ENCODE measurements at regions not wholly inside any gene's neighbourhood (a gene's known extent, or its start where the extent isn't known, plus 50 kb on each side); places are given as distances from the start of the nearest gene placed in this dataset.
"Not testable (repeated sequence)": the region's sequence is repeated elsewhere in the genome, so short reads cannot be mapped to it uniquely, and the experiment has no call there.

DNA sequence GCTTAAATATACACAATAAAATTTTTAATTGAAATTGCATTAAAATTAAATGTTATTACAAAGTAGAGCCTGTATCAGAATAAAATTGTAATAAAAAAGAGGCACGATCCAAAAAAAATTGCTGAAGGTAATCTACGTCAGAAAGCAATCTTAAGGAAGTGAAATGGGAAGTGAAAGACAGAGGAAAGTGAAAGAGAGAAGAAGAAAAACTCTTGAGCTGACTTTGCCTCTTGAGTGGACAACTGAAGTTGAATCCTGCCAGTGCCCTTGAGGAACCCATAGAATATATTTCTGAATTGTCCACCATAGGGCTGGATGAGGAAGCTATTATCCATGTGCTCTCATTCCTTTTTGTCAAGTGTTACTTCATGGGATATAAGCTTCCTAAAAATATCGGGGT, 285.1 kb upstream of the STAC start:
- DNase-seq, result no peak

DNA sequence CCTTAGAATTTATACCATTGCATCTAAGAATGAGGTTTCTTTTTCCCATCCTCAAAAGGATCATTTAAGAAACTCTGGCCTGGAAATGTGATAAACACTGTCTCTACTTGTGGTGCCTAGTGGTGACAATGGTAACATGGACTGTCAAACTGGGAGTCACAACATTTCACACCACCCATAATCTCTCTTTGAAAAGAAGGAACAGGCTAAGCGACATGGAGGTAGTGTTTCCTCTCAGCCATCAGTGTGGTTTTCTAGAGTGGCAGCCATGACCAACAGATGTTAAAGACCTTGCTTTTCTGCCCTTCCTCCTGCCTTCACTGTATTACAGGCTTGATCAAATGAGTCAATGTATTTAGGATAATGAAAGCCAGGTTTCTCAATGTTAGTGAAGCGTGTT, 283.1 kb upstream of the STAC start:
- no peak for DNase-seq

DNA sequence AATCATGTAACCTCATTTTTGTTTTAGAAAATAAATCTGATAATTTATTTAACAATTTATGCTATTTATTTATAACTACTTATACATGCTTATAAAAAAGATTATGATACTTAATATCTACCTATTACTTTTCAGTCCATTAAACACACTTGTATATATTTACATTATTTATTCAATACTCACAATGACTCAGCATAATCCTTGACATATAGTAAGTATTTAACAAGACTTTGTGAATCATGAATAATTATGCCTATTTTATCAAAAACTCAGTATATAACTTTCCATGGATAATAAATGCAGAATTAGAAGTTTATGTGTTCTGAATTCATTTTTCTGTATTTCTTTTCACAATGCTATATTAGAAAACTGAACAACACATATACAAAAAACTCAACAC, 266.0 kb upstream of the STAC start:
- DNase-seq, result no peak

DNA sequence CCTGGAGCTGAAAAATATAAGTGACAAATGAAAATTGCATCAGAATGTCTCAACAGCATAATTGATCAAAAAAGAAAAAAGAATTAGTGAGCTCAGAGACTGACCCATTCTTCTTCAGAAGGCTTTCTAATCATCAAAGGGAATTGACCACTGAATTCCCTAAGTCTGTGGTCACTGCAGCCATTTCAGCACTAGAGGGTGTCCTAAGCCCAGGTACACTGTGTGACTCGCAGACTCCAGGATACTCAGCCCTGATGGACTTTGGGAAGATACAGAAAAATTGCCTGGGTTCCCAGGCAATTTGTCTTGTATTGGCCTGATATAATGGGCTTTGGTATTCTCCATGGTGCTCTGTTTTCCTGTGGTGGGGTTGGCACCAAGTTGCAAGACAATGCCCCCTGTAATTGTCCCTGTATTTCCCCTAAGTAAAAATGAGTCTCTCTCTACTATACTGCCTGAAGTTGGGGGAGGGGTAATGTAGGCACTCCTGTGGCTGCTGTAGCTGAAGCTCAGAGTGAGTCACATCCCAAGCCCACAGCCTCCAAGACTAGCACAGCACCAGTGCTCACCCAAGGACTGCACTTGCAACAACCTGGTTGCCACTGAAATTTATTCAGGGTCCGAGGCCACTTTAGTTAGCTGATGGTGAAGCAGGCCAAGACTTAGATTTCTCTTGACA, 256.0 kb upstream of the STAC start:
- no peak for DNase-seq

DNA sequence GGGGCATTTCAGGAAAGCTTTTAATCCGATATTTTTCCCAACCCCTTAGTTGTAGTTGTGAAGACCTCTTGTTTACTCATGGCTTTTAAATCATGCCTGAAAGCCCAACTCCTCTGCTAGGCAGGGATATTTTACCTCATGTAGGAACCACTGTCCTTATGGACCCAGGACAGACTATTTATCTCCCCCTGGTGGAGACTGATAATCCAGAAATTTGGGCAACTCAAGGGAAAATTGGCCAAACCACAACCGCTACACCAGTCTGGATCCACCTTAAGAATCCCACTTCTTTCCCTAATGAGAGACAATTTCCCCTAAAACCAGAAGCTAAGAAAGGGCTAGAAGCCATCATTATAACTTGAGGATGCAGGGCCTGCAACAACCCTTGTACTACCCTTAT, 248.1 kb upstream of the STAC start:
- no peak for DNase-seq

DNA sequence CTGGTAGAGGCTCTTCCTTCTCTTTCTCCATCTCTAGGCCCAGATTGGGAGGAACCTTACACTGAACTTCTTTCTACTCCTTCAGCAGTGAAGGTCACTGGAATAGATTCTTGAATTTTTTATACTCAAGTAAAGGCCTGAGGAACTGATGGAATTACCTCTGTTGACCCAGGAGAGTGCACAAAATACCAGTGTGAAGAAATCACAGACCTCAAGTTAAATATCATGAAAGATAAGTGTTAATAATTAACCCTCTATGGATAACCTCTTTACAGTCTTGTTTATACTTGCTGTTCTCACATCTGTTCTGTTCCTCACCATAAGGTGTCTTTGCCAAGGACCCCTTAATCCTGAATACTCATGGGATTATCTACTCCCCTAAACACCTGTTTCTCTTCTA, 244.4 kb upstream of the STAC start:
- no peak for DNase-seq

DNA sequence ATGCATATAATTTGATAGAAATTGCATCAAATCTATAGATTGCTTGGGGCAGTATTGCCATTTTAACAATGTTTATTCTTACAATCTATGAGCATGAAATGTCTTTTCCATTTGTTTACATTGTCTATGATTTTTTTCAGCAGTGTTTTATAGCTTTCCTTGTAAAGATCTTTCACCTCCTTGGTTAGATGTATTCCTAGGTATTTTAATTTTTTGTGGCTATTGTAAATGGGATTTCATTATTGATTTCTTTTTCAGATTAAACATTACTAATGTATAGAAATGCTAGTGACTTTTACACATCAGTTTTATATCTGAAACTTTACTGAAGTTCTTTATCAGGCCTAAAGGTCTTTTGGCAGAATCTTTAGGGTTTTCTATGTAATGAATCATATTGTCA, 237.6 kb upstream of the STAC start:
- DNase-seq, result no peak

DNA sequence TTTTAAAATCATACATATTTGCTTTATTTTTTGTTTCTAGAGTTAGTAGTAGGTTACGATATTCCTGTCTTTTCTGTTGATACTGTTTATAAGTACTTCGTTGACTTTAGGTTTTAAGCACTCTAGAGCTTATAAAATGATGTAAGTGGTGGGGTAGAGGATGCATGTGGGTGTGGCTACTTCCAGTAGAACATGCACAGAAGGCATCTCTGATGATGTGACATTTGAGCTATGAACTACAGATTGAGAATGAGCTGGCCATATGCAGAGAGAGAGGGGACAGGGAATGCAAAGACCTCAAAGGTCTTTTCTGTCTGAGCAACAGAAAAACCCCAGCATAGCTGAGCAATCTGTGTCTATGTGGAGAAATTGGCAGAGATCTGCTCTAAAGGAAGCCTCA, 233.9 kb upstream of the STAC start:
- no peak for DNase-seq

DNA sequence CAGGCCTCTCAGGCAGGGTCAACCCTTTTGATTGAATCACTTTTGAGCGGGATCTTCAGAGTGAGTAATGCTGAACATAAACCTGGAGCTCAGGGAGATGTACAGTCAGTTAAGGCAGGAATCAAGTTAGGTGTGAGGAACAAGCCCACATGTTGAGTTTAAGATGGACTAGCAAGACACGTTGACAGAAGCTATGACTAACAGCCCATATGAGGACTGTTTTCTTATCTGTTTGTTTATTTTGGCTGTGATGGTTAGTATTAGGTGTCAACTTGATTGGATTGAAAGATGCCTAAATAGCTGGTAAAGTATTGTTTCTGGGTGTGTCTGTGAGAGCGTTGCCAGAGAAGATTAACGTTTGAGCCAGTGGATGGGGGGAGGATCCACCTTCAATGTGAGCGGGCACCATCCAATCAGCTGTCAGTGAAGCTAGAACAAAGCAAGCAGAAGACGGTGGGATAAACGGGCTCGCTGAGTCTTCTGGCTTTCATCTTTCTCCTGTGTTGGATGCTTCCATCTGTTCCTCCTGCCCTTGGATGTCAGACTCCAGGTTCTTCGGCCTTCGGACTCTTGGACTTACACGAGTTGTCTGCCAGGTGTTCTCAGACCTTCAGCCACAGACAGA, 232.3 kb upstream of the STAC start:
- DNase-seq, result no peak

DNA sequence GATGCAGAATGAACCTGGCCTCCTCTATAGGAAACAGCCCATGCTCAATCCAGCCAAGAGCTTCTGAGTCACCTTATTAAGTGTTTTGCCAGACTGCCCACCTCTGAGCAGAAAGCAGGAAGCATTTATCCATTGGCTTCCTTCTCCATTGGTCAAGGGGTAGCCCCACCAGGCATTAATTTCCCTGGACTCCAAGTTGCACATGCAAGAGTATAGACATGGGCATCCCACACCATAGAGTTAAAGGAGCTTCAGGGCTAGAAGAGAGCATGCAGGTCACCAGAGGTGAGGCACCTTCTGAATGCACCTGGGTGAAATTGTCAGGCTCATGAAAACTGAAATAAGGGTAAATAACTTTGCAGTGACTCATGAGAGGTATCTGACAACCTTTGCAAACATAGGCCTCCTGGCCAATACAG, 230.8 kb upstream of the STAC start:
- no peak for DNase-seq

DNA sequence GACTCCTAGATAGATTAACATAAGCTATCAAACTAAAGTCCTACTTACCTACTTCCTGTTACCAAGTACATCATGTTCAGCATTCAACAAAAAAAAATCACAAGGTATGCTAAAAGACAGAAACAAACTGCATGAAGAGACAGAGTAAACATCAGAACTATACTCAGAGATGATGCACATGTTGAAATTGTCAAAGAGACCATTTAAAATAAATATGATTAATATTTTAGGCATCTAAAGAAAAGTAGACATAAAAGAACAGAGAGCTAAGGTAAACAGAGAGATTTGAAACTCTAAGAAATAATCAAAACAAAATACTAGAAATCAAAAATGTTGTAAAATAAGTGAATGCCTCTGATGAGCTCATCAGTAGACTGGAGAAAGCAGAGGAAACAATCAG, 224.8 kb upstream of the STAC start:
- no peak for DNase-seq

DNA sequence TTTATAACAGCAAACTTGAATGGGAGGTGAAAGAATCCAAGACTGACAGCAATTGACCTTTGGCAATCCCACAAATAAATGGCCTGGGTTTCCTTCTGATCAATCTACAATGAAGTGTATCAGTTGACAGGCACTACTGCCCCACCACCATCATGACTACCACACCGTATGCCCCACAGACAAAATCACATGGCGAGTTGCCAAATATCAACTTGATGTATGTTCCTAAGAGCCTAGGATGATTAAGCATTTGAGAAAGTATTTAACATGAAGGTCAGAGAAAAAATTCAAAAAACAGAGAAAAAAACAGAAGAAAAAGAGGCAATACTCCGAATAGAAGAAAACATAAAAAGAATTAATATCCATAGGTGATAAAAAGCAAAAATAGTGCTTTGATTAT, 215.9 kb upstream of the STAC start:
- no peak for DNase-seq

DNA sequence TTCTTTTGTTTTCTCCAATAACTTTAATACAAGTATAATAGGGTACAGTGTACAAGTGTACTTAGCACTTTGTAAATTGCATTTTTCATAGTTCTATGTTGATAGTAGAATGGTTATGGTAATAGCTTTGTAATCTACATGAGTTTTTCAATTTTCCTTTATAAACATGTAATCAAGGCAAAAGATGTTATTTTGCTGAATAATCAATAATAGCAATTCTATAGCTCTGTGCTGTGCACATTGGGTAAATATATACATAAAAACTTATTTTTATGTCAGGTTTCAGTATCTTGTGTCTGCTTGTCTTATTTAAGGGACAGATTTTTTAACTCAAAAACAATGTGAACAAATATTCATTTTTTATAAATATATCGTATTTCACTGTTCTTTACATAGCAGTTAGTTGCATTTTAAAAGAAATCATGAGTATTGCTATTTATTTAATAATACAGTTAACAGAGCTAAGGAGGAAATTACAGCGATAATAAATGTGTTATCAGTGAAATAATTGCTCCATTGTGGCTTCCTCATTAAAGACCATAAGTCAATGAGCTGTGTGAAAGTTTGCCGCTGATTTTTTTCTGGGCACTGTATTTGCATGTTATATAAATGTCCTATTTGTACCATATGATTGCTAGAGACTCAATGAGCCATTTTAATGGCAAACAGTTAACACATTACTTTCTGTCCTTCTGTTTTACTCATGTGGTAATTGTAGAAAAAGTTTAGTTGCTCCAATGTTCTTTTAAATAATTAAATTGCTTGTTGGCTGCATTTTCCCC, 214.6 kb upstream of the STAC start:
- DNase-seq, result no peak

DNA sequence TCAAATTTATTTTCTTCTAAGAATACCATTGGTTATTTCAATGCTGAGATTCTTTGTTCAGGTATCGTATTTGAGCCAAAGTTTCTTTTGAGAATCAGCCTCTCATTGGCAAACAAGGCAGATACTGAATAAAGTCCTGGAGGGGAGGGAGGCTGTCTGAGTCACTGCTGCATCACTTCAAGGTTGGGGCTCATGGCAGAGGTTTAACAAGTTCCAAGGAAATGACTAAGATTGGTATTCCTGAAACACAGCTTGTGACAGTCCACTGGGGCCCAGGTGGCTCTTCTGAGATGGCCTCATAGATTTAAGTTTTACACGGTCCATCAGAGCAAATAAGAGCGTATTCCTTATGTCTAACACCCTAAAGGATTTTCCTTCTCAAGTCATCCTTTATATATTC, 213.8 kb upstream of the STAC start:
- no peak for DNase-seq

DNA sequence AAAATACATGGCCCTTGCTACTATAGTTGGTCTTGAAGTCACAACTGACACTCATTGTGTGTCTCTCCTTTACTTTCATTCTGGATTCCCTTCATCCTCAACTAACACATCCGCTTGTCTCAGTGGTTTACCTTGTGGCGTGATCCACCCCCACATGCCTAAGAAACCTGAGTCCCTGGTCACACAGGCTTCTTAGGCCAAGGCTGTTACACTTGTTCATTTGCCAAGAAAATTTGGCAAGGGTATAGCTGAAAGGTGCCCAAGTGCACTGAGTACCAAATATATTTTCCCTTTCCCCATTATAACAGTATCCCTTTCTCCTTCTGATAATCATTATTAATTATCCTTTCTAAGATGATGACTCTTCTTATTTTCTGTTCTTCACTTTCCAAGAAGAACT, 207.6 kb upstream of the STAC start:
- DNase-seq, result no peak

DNA sequence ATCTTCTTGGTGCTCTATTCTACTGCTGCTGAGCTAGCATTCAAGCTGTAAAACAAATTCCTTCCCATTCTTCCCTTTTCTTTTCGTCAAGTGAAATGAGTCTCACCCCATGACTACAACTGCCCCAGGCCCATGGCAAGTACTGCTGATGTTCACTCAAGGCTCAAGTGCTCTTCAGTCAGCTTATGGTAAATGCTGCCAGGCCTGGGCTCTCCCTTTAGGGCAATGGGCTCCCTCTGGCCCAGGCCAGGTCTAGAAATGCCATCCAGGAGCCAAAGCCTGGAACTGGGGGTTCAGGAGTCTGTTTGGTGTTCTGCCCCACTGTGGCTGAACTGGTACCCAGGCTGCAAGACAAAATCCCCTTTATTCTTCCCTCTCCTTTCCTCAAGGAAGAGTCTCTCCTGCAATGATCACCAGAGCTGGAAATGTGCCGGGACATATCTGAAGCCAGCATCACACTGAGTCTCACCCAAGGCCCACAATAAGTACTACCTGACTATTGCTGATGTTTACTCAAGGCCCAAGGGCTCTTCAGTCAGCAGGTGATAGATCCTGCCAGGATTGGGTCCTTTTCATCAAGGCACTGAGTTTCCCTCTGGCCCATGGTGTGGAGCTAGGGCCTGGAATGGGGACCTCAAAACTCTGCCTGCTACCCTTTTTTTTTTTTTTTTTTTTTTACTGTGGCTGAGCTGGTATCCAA, 205.0 kb upstream of the STAC start:
- no peak for DNase-seq

DNA sequence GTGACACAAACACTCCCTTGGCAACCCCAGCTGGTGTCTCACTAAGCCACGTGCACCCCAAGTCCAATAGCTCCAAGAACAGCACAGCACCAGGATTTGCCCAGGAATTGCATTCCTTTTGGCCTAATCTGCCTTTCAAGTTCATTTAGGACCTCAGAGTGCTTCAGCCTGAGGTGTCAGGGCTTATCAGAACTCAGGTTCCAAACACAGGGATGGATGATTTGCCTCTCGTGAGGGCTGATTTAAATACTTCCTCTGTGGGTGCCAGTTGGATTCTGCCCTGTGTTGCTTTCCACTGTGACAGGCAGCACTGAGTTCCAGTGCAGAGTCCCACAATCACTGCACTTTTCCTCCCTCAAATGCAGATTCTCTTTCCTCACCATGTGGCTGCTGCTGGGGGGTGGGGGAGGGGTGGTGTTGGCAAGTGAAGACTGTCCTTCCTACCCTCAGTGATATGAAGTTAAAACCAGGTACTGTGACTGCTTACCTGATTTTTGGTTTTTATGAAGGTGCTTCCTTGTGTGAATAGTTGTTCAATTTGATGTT, 204.3 kb upstream of the STAC start:
- no peak for DNase-seq

DNA sequence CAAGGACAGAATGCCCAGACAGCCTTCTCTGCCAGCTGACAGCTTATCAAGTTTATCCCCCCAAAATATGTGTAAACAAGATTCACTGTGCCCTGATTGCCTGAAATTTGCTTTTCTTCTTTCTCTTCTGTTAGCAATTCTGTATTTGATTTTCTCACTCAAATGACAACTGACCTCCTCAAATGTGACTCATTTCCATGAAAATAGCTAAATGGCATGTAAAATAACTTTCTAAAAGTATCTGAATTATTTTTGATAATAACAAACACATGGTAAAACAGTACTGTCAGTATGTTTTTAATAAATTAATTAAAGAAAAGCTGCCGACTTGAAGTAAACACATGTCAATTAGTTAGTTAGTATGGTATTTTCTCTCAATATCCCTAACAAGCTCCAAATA, 202.3 kb upstream of the STAC start:
- DNase-seq, result no peak

DNA sequence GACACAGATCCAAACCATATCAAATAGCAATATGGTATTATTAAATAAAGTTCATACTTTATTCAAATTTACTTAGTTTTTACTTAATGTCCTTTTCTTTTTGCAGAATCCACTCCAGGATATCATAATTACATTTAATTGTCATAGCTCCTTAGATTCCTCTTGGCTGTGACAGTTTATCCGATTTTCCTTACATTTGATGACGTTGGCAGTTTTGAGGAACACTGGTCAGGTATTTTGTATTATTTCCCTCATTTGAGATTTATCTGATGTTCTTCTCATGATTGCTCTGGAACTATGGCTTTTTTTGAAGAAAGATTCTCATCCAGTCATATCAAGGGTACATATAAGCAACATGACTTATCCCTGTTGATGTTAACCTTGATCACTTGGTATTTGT, 198.3 kb upstream of the STAC start:
- no peak for DNase-seq

DNA sequence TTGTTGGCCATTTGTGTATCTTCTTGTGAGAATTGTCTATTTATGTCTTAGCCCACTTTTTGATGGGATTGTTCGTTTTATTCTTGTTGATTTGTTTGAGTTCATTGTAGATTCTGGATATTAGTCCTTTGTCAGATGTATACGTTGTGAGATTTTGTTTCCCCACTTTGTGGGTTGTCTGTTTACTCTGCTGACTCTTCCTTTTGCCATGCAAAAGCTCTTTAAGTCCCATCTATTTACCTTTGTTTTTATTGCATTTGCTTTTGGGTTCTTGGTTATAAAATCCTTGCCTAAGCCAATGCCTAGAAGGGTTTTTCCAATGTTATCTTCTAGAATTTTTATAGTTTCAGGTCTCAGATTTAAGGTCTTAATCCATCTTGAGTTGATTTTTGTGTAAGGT, 193.1 kb upstream of the STAC start:
- not testable (repeated sequence) for DNase-seq

DNA sequence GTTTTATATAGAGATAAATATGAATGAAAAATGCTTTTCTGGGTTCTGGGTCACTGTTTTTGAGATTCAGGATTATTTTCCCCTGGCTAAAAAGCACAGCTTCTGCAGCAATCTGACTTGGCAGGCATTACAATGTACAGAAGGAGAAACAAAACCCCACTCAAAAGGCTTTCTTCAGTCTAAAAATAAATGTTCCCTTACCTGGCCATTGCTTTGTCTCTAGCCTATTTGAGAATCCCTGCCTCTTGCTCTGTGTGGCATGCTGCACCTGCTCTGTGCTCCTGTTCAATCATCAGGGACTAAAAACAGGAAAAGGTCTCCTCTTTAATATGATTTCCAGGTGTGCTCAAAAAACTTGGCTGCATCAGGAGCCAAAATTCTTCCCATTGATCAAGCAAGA, 187.4 kb upstream of the STAC start:
- DNase-seq, result no peak

DNA sequence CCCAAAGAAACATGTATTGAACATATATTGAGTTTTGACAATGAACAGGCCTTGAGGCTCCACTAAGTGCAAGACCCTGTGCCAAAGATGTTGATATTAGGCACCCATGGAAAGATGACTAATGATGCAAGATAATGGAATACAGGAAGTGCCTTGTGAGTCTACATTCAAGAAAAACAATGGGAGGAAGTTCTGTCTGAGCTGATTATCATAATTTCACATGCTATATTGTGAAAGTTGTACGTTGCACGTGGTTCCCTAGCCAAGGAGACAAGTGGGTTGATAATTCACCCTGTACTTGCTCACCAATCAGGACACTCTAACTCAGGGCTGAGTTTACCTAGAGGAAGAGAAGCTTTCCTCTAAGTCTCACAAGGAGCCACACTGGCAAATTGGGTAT, 186.9 kb upstream of the STAC start:
- no peak for DNase-seq

DNA sequence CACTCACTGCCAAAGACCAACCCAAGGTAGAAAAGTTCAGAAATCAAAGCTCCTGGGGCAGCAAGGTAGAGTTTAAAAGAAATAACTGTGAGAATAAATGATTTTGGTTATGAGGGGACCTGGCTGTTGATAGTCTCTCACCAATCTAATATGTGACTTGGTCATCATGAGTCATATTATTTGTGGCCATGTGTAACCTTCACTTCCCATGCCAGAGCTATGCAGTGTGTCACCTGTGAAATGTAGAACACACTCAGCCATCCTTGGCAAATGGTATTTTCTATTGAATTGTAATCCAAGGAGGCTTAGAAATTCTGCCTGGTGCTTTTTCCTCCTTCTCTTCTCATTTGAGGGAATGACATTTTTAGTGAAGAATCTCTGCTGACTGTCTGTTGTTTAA, 184.2 kb upstream of the STAC start:
- DNase-seq, result no peak

DNA sequence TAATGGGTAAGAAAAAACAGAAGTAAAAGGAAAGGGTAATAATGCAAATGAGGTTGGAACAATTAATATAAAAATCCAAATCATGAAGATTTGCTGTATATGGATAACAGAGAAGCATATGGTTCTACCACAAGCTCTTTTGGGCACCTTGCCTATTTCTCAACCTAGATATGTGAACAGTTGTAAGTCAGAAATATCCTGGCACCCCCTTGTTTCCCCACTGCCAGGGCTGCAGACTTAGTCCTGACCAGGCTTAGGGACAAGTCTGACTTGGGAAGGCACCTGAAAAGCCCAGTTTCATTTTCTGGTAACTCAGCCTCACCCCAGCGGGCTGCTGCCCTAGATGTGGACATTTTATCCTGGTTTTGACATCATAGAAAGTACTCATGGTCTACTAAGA, 183.2 kb upstream of the STAC start:
- DNase-seq, result no peak
